GM10266 (cell line): ENCODE measurements at regions not wholly inside any gene's neighbourhood (a gene's known extent, or its start where the extent isn't known, plus 50 kb on each side); places are given as distances from the start of the nearest gene placed in this dataset.

ENCODE experiments used
- DNase-seq: peaks from one replicate; pipeline ENCODE4 v3.0.0; 2012; ENCODE audit errors: extremely low spot score
- TF ChIP-seq, protein P1 (sequence below): IDR thresholded peaks from 2 replicates; pipeline ENCODE4 v1.5.1; 2012; ENCODE audit warnings: mild to moderate bottlenecking, low read depth; ENCODE audit not compliant: control insufficient read depth, insufficient read depth; ENCODE audit errors: missing control alignments

DNA sequence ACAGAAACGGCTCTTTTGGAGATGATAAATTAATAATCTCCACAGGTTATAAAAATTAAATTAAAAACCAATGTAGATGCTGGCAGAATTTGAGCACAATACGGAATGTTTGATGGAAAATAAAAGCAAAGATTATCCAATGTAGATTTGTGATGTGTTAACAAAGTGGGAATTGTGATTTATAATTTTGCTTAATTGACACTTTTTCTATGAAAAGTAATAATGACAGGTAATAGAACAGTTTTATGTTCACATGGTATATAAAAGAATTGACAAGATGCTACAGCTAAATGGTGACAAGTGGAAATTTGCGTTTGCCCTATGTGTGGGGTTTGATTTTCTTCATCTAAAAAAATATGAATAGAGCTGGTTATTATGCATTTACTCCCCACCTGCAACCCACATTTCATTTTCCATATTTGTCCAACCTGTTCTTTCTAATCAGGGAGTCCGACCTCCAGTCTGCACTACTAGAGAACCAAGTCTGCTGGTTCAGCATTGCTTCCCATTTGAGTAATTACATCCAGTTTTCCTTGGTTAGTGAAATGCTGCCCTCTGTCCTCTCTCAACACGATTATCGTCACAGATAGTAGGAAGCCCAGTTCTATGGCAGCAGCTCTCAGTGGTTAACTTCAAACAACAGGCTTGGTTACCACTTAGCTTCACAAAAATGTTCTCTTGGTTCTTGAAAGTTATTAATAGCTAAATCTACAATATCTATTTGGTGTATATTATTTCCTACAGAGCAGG lies 61.4 kb upstream of the SLITRK1 start:
- DNase-seq = no peak
- TF ChIP-seq, protein P1, sequence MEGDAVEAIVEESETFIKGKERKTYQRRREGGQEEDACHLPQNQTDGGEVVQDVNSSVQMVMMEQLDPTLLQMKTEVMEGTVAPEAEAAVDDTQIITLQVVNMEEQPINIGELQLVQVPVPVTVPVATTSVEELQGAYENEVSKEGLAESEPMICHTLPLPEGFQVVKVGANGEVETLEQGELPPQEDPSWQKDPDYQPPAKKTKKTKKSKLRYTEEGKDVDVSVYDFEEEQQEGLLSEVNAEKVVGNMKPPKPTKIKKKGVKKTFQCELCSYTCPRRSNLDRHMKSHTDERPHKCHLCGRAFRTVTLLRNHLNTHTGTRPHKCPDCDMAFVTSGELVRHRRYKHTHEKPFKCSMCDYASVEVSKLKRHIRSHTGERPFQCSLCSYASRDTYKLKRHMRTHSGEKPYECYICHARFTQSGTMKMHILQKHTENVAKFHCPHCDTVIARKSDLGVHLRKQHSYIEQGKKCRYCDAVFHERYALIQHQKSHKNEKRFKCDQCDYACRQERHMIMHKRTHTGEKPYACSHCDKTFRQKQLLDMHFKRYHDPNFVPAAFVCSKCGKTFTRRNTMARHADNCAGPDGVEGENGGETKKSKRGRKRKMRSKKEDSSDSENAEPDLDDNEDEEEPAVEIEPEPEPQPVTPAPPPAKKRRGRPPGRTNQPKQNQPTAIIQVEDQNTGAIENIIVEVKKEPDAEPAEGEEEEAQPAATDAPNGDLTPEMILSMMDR = no peak

- no peak for DNase-seq
- TF ChIP-seq, protein P1 = no peak
Observed at GRCh38 chr13:83941701-83942335, 59.5 kb upstream of the SLITRK1 start.

GRCh38 chr13:83940742-83941141 lies 58.5 kb upstream of the SLITRK1 start:
- DNase-seq = no peak
- TF ChIP-seq, protein P1 = no peak

DNA sequence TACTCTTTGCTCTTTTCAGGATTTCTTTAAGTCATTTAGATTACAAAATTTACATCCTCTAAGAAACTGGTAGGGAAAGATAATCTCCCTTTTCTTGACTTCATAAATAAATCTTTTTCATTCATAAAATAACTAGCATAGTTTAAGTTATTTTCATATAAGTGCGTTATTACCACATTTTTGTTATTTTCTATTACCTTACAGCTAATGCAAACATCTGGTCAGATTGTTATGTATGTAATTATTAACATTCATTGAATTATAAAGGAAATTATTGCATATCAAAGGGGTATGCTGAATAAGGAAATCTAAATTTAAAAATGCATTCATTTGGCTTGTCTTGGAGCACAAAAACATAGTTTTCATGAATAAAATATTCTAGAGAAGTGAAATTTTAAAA lies 55.3 kb upstream of the SLITRK1 start:
- TF ChIP-seq, protein P1 = no peak
- no peak for DNase-seq

DNA sequence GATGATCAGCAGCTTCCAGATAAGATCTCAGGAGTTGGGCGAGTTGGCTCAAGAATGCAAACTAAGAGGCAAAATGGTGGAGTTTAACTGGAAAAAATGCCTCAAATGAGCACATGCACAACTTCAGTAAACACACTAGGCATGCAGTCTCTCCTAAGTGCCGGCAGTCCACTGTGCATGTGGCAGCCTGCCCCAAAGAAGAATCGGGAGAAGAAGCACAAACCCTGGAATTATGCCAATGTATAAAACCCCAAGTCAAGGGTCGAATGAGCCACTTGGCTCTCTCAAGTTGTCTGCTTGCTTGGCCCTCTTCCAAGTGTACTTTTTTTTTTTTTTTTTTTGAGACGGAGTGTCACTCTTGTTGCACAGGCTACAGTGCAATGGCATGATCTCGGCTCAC lies 53.3 kb upstream of the SLITRK1 start:
- TF ChIP-seq, protein P1 = no peak
- DNase-seq = no peak
